Subcutaneous abdominal adipose tissue (tissue), 5 donors: ENCODE measurements at regions not wholly inside any gene's neighbourhood (a gene's known extent, or its start where the extent isn't known, plus 50 kb on each side); places are given as distances from the start of the nearest gene placed in this dataset.

Experiments
- H3K27ac ChIP-seq: one replicate; pipeline ENCODE4 v1.7.0; 2013; ENCODE audit warnings: low read depth, mild to moderate bottlenecking, inconsistent platforms, low read length, moderate library complexity
- H3K27me3 ChIP-seq, 5 donors: one replicate each; pipeline ENCODE4 v1.7.0; 2013; ENCODE audit warnings: low read length in 5 of 5, inconsistent platforms in 1 of 5; ENCODE audit not compliant: control insufficient read depth in 5 of 5, insufficient read depth in 4 of 5
- H3K36me3 ChIP-seq, 5 donors: one replicate each; pipeline ENCODE4 v1.7.0; 2013; ENCODE audit warnings: low read length in 5 of 5; ENCODE audit not compliant: control insufficient read depth in 5 of 5, insufficient read depth in 5 of 5
- H3K4me1 ChIP-seq, 5 donors: one replicate each; pipeline ENCODE4 v1.7.0; 2013; ENCODE audit warnings: low read length in 5 of 5, mild to moderate bottlenecking in 3 of 5, moderate library complexity in 1 of 5; ENCODE audit not compliant: control insufficient read depth in 5 of 5, insufficient read depth in 5 of 5
- H3K4me3 ChIP-seq, 5 donors: one replicate each; pipeline ENCODE4 v1.7.0; 2013; ENCODE audit warnings: low read length in 5 of 5, low read depth in 1 of 5
- H3K9ac ChIP-seq, 5 donors: one replicate each; pipeline ENCODE4 v1.7.0; 2013; ENCODE audit warnings: low read length in 5 of 5, mild to moderate bottlenecking in 4 of 5, moderate library complexity in 3 of 5
- H3K9me3 ChIP-seq, 5 donors: one replicate each; pipeline ENCODE4 v1.7.0; 2013; ENCODE audit warnings: low read length in 5 of 5; ENCODE audit not compliant: control insufficient read depth in 5 of 5
- donor health status: healthy.
- donor health status: healthy.
- donor health status: healthy.
- donor health status: healthy.
- donor health status: healthy.

GRCh38 chr11:44515048-44515447, 50.4 kb upstream of the CD82 start:
- peaks cover 0 to 13% (median 2%) of the 10 kb centered on the region in 5 donors for H3K27me3 ChIP-seq
- no peak overlapping the region for H3K27ac ChIP-seq
- no peak overlapping the region for H3K4me3 ChIP-seq
- H3K4me1 ChIP-seq, result peaks cover 2 to 10% (median 7%) of the 10 kb centered on the region in 5 donors
- H3K36me3 ChIP-seq, result no peaks in the 10 kb centered on the region
- H3K9me3 ChIP-seq, result no peaks in the 10 kb centered on the region
- H3K9ac ChIP-seq, result no peak overlapping the region
